ENCODE measurements at regions not wholly inside any gene's neighbourhood (a gene's known extent, or its start where the extent isn't known, plus 50 kb on each side); places are given as distances from the start of the nearest gene placed in this dataset.

GRCh38 chr5:90141984-90142383 lies 267.6 kb downstream of the CETN3 start:
- Histone ChIP-seq H3K27ac (ENCODE audit: low read depth, low read length) (no peak overlapping the region), H3K18ac (ENCODE audit: extremely low read depth, low read length) (no peak overlapping the region), H2BK5ac (ENCODE audit: low read depth, low read length) (no peak overlapping the region), H2BK15ac (ENCODE audit: low read length) (no peak overlapping the region), H2AK5ac (ENCODE audit: low read depth, low read length) (no peak overlapping the region), H2BK12ac (ENCODE audit: low read depth, low read length) (no peak overlapping the region), H3K56ac (replicated peaks; ENCODE audit: insufficient read length, low read depth, low read length) (no peak overlapping the region), H3K14ac (ENCODE audit: insufficient read length) (no peak overlapping the region), H4K8ac (ENCODE audit: extremely low read depth, insufficient read depth, low read length) (no peak overlapping the region), H3K4ac (replicated peaks; ENCODE audit: insufficient read length, low read depth, low read length) (no peak overlapping the region), H3K36me3 (ENCODE audit: control insufficient read depth in 2 of 4, insufficient read depth in 4 of 4, low read length in 3 of 4) (peaks cover 0 to 4% (median 0%) of the 10 kb centered on the region in 4 experiments; a peak in 1 of 8 replicates), H3K79me2 (ENCODE audit: control insufficient read depth in 1 of 2, insufficient read depth in 2 of 2, low read length in 2 of 2) (no peaks in the 10 kb centered on the region), H3K4me1 (replicated peaks in 1 of 4; ENCODE audit: control insufficient read depth in 3 of 4, insufficient read depth in 4 of 4, low read length in 3 of 4) (no peaks in the 10 kb centered on the region), H3K23me2 (ENCODE audit: low read depth, low read length) (no peaks in the 10 kb centered on the region), H2AFZ (ENCODE audit: low read length) (no peak overlapping the region), H2BK20ac (ENCODE audit: low read length) (no peak overlapping the region), H4K91ac (replicated peaks; ENCODE audit: insufficient read length, low read length) (no peak overlapping the region), H3K9me3 (ENCODE audit: insufficient read depth in 2 of 2, low read depth in 1 of 2, low read length in 1 of 2) (peaks cover 4% of the 10 kb centered on the region in 2 experiments; a peak in 3 of 4 replicates), H3K27me3 (replicated peaks in 1 of 4; ENCODE audit: control insufficient read depth in 3 of 4, extremely low read depth in 1 of 4, insufficient read depth in 3 of 4, low read length in 3 of 4) (no peaks in the 10 kb centered on the region), H2BK120ac (replicated peaks; ENCODE audit: low read depth, low read length) (no peak overlapping the region), H4K20me1 (replicated peaks in 1 of 2; ENCODE audit: control insufficient read depth in 1 of 2, insufficient read depth in 2 of 2, low read length in 2 of 2) (no peaks in the 10 kb centered on the region), H3K23ac (ENCODE audit: insufficient read length) (no peak overlapping the region), H4K5ac (ENCODE audit: insufficient read length, low read depth, low read length) (no peak overlapping the region), H3K4me2 (ENCODE audit: insufficient read depth in 1 of 2, low read depth in 2 of 2, low read length in 2 of 2) (no peak overlapping the region), H3K9ac (replicated peaks in 1 of 4; ENCODE audit: extremely low read depth in 1 of 4, low read depth in 3 of 4, low read length in 3 of 4) (no peak overlapping the region; a peak in 1 of 7 replicates), H3K79me1 (ENCODE audit: low read depth, low read length) (no peaks in the 10 kb centered on the region), H3K4me3 (ENCODE audit: extremely low read depth in 1 of 4, insufficient read depth in 2 of 4, low read depth in 3 of 4, low read length in 4 of 4) (no peak overlapping the region)
- 89% methylated on average over 3 of the region's 3 CpGs; no CpG with 5 or more reads in 1 of the 2 experiments for WGBS, 2 experiments (ENCODE audit: extremely low coverage in 1 of 2, insufficient coverage in 1 of 2, insufficient read length in 1 of 2, insufficient replicate concordance in 2 of 2, low coverage in 1 of 2, low lambda C conversion rate in 2 of 2, missing lambda C conversion rate in 1 of 2)
- FAIRE-seq (no peak), DNase-seq (ENCODE audit: low read depth in 1 of 2, low spot score in 2 of 2) (no peak)
- CTCF ChIA-PET (ENCODE audit: partially characterized antibody), result interaction anchor here (2.5 kb wide), 1 partner anchor 20 kb away, joined by 8 read pairs; no protein-coding TSS in a partner anchor
- POLR2A ChIA-PET (ENCODE audit: partially characterized antibody), result no interaction called here
- TF ChIP-seq POLR2A (IDR thresholded peaks at IDR 0.05; ENCODE audit: control extremely low read depth in 1 of 2, low read depth in 2 of 2, low read length in 2 of 2) (no peak), POU5F1 (IDR thresholded peaks at IDR 0.05; ENCODE audit: low read depth, low read length) (no peak), SIRT6 (IDR thresholded peaks at IDR 0.05; ENCODE audit: low read length) (no peak), SP4 (IDR thresholded peaks at IDR 0.05; ENCODE audit: low read length) (no peak), SRF (IDR thresholded peaks at IDR 0.05; ENCODE audit: low read depth, low read length) (no peak), GTF2F1 (IDR thresholded peaks at IDR 0.05; ENCODE audit: borderline replicate concordance, low read depth, low read length) (no peak), TEAD4 (IDR thresholded peaks at IDR 0.05; ENCODE audit: low read depth, low read length) (no peak), RXRA (IDR thresholded peaks at IDR 0.05; ENCODE audit: insufficient read depth, low read depth, low read length) (no peak), KDM1A (IDR thresholded peaks at IDR 0.05; ENCODE audit: borderline replicate concordance, low read length) (no peak), CREB1 (IDR thresholded peaks at IDR 0.05) (no peak), ZNF274 (IDR thresholded peaks at IDR 0.05; ENCODE audit: borderline replicate concordance, extremely low read depth, low read length) (no peak)
- TF ChIP-seq, protein P1, sequence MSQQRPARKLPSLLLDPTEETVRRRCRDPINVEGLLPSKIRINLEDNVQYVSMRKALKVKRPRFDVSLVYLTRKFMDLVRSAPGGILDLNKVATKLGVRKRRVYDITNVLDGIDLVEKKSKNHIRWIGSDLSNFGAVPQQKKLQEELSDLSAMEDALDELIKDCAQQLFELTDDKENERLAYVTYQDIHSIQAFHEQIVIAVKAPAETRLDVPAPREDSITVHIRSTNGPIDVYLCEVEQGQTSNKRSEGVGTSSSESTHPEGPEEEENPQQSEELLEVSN (IDR thresholded peaks at IDR 0.05), result no peak
- TF ChIP-seq, protein P2, sequence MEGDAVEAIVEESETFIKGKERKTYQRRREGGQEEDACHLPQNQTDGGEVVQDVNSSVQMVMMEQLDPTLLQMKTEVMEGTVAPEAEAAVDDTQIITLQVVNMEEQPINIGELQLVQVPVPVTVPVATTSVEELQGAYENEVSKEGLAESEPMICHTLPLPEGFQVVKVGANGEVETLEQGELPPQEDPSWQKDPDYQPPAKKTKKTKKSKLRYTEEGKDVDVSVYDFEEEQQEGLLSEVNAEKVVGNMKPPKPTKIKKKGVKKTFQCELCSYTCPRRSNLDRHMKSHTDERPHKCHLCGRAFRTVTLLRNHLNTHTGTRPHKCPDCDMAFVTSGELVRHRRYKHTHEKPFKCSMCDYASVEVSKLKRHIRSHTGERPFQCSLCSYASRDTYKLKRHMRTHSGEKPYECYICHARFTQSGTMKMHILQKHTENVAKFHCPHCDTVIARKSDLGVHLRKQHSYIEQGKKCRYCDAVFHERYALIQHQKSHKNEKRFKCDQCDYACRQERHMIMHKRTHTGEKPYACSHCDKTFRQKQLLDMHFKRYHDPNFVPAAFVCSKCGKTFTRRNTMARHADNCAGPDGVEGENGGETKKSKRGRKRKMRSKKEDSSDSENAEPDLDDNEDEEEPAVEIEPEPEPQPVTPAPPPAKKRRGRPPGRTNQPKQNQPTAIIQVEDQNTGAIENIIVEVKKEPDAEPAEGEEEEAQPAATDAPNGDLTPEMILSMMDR (IDR thresholded peaks at IDR 0.05; ENCODE audit: control extremely low read depth in 1 of 3, insufficient read depth in 1 of 3, low read depth in 1 of 3, low read length in 3 of 3), result no peak
